Endothelial cell of umbilical vein (primary cell): ENCODE measurements at regions not wholly inside any gene's neighbourhood (a gene's known extent, or its start where the extent isn't known, plus 50 kb on each side); places are given as distances from the start of the nearest gene placed in this dataset.

ENCODE experiments used
- BruUV-seq: library from RNA; stranded (reverse); fragments of 400-500 nt; replicated peaks from 2 replicates; lab custom pipeline; 2021; lab: Mats Ljungman, UMichigan
- CTCF ChIA-PET: fragments of 300-600, 350-600 bp; sonication (Branson Sonifier 250); formaldehyde crosslinking; loops from one replicate; lab custom pipeline; 2021; ENCODE audit warnings: antibody characterized with exemption, inconsistent platforms; lab: Charles Lee
- POLR2A ChIA-PET: fragments of 300-600, 350-600 bp; sonication (Branson Sonifier 250); formaldehyde crosslinking; loops from one replicate; lab custom pipeline; 2021; ENCODE audit warnings: antibody characterized with exemption, inconsistent platforms; lab: Charles Lee
- DNase-seq: peaks from one replicate; pipeline ENCODE4 v3.0.0-alpha.2; 2011; ENCODE audit warnings: low read depth, low spot score
- FAIRE-seq: peaks from 2 replicates; lab custom pipeline; 2011; peaks lifted over from hg19 to GRCh38; lab: Jason Lieb, UNC
- H2AFZ ChIP-seq: 2 replicates; pipeline ENCODE4 v1.6.0; 2012; ENCODE audit warnings: low read depth, low read length, control low read depth, inconsistent platforms
- H3K27ac ChIP-seq: 2 replicates; pipeline ENCODE4 v1.5.1; 2011; ENCODE audit warnings: low read depth, mild to moderate bottlenecking, control low read depth, low read length, moderate library complexity; ENCODE audit not compliant: insufficient read depth
- H3K27me3 ChIP-seq, 2 experiments: 2 replicates each; pipeline versions ENCODE4 v1.6.0 to v1.6.1; 2011; ENCODE audit warnings: low read length in 2 of 2, mixed read lengths in 1 of 2; ENCODE audit not compliant: control insufficient read depth in 2 of 2, insufficient read depth in 2 of 2
- H3K36me3 ChIP-seq, 2 experiments: 2 replicates in 1 of 2; 3 replicates in 1 of 2; pipeline ENCODE4 v1.5.1; 2011; ENCODE audit warnings: low read length in 2 of 2, mild to moderate bottlenecking in 1 of 2, moderate library complexity in 1 of 2; ENCODE audit not compliant: control insufficient read depth in 2 of 2, insufficient read depth in 2 of 2; ENCODE audit errors: extremely low read depth in 1 of 2
- H3K4me1 ChIP-seq: 3 replicates; pipeline ENCODE4 v1.5.1; 2011; ENCODE audit warnings: mild to moderate bottlenecking, low read length; ENCODE audit not compliant: control insufficient read depth, insufficient read depth; ENCODE audit errors: extremely low read depth
- H3K4me2 ChIP-seq: 2 replicates; pipeline ENCODE4 v1.6.1; 2011; ENCODE audit warnings: low read length, control low read depth, mixed read lengths; ENCODE audit not compliant: insufficient read depth
- H3K4me3 ChIP-seq, 3 experiments: fragments of 200-600 bp in 1 of 3; sonication (generic), shearing (Covaris generic) in 1 of 3; replicated peaks in 1 of 3; 2 replicates each; pipeline ENCODE4 v1.5.1; 2011 to 2016; ENCODE audit warnings: control low read depth in 3 of 3, low read length in 3 of 3, mild to moderate bottlenecking in 2 of 3, inconsistent platforms in 1 of 3, low read depth in 1 of 3, moderate library complexity in 1 of 3; ENCODE audit not compliant: insufficient read depth in 1 of 3
- H3K79me2 ChIP-seq: 2 replicates; pipeline ENCODE4 v1.6.0; 2012; ENCODE audit warnings: low read length, inconsistent platforms; ENCODE audit not compliant: control insufficient read depth, insufficient read depth
- H3K9ac ChIP-seq: replicated peaks from 2 replicates; pipeline ENCODE3; 2011; ENCODE audit warnings: low read length, control low read depth; ENCODE audit not compliant: insufficient read depth; ENCODE audit errors: extremely low read depth
- H3K9me1 ChIP-seq: replicated peaks from 3 replicates; pipeline ENCODE4 v1.6.0; 2011; ENCODE audit warnings: mild to moderate bottlenecking, low read length; ENCODE audit not compliant: control insufficient read depth, insufficient read depth; ENCODE audit errors: extremely low read depth
- H3K9me3 ChIP-seq: replicated peaks from 2 replicates; pipeline ENCODE4 v1.5.1; 2012; ENCODE audit warnings: low read length, inconsistent platforms; ENCODE audit not compliant: control insufficient read depth, insufficient read depth
- H4K20me1 ChIP-seq: replicated peaks from 2 replicates; pipeline ENCODE3; 2011; ENCODE audit warnings: mild to moderate bottlenecking, low read length; ENCODE audit not compliant: control insufficient read depth, insufficient read depth; ENCODE audit errors: extremely low read depth
- CTCF ChIP-seq, 2 donors: IDR thresholded peaks; 1 replicate in 1 of 2; 2 replicates in 1 of 2; pipeline ENCODE4 v1.5.1; 2011; ENCODE audit warnings: low read length in 2 of 2, mild to moderate bottlenecking in 2 of 2, moderate library complexity in 2 of 2, control low read depth in 1 of 2, inconsistent platforms in 1 of 2, low read depth in 1 of 2; ENCODE audit not compliant: insufficient read depth in 1 of 2; ENCODE audit errors: extremely low read depth in 1 of 2
- EZH2 ChIP-seq: IDR thresholded peaks from 2 replicates; pipeline ENCODE4 v1.6.1; 2012; ENCODE audit warnings: borderline replicate concordance, low read depth, mild to moderate bottlenecking, moderate library complexity, low read length, inconsistent platforms; ENCODE audit not compliant: severe bottlenecking
- FOS ChIP-seq: IDR thresholded peaks from 2 replicates; pipeline ENCODE4 v1.6.1; 2011; ENCODE audit warnings: mild to moderate bottlenecking, low read length, moderate library complexity, borderline replicate concordance; ENCODE audit not compliant: insufficient read depth
- GATA2 ChIP-seq: IDR thresholded peaks from 2 replicates; pipeline ENCODE4 v1.7.0; 2011; ENCODE audit warnings: low read depth, mild to moderate bottlenecking, moderate library complexity, mixed read lengths, low read length; ENCODE audit not compliant: insufficient read length, insufficient read depth
- JUN ChIP-seq: IDR thresholded peaks from 2 replicates; pipeline ENCODE4 v1.6.1; 2011; ENCODE audit warnings: borderline replicate concordance, low read depth; ENCODE audit not compliant: insufficient read length, insufficient read depth
- MAX ChIP-seq: IDR thresholded peaks from 2 replicates; pipeline ENCODE4 v1.6.1; 2011; ENCODE audit not compliant: insufficient read depth, insufficient read length
- MYC ChIP-seq: IDR thresholded peaks from one replicate; pipeline ENCODE4 v1.6.1; 2011; ENCODE audit warnings: mild to moderate bottlenecking, low read depth, low read length
- POLR2A ChIP-seq: IDR thresholded peaks from 2 replicates; pipeline ENCODE4 v1.6.1; 2012; ENCODE audit warnings: low read depth, mild to moderate bottlenecking, control low read depth, low read length
- POLR2AphosphoS5 ChIP-seq: IDR thresholded peaks from 2 replicates; pipeline ENCODE4 v1.6.1; 2012; ENCODE audit warnings: low read depth, mild to moderate bottlenecking, control low read depth, low read length, moderate library complexity; ENCODE audit not compliant: insufficient read depth
- dilution Hi-C: fragments of 300-500 bp; cut with MboI; formaldehyde crosslinking; loops from one replicate; pipeline ENCODE4 v1.15.0; 2019; ENCODE audit warnings: low sequenced_read_pairs; ENCODE audit not compliant: extremely low pct_ligation_motif_present
- intact Hi-C: fragments of 100-400 bp; cut with micrococcal nuclease; formaldehyde crosslinking; loops from one replicate; pipeline ENCODE4 v1.10.0; 2022

DNA sequence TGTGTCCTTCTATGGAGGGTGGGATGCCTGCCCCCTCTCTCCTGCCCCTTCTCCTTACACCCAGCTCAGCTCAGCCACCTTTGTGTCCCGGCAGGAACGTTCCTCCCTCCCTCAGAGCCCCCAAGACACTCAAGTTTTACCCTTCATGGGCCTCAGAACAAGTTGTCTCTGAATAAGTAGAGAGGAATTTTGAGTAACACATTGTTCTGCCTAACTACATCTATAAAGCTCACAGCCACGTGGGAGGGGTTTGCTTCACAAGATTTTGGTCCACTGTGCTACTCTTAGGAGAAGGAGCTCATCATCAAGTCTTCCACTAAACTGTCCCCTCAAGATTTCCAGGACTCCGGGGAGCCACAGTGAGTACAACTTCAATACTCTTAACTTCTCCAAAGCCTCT is 51.6 kb upstream of the ZNF32 start:
- no peak for TF ChIP-seq EZH2
- TF ChIP-seq JUN: no peak
- TF ChIP-seq FOS: no peak
- TF ChIP-seq MYC: no peak
- TF ChIP-seq POLR2AphosphoS5: no peak
- TF ChIP-seq POLR2A: no peak
- no peak for TF ChIP-seq MAX
- no peak for TF ChIP-seq CTCF (IDR thresholded peaks at IDR 0.05; ENCODE audit: extremely low read depth in 1 of 2, insufficient read depth in 1 of 2, low read depth in 1 of 2, low read length in 2 of 2)
- TF ChIP-seq GATA2: no peak
- H3K4me2 ChIP-seq: no peak overlapping the region
- intact Hi-C loops: no loop called here
- no peak overlapping the region for H3K27ac ChIP-seq
- ChIA-PET CTCF (interaction anchor here (1.1 to 1.5 kb wide), 2 partner anchors 14 to 17 kb away, joined by 3 read pairs; no protein-coding TSS in a partner anchor), POLR2A (no interaction called here)
- no peaks in the 10 kb centered on the region for H3K9me3 ChIP-seq
- FAIRE-seq: no peak
- H3K79me2 ChIP-seq: no peaks in the 10 kb centered on the region
- H2AFZ ChIP-seq: no peak overlapping the region
- no peaks in the 10 kb centered on the region for H4K20me1 ChIP-seq
- dilution Hi-C loops: no loop called here
- no peaks in the 10 kb centered on the region for H3K4me1 ChIP-seq
- H3K4me3 ChIP-seq: no peak overlapping the region
- no peaks in the 10 kb centered on the region for H3K27me3 ChIP-seq
- no peaks in the 10 kb centered on the region for H3K36me3 ChIP-seq
- H3K9ac ChIP-seq: no peak overlapping the region
- H3K9me1 ChIP-seq: no peaks in the 10 kb centered on the region
- no TSS peak for BruUV-seq
- DNase-seq: no peak
